PFSK-1 (cell line): ENCODE measurements at regions not wholly inside any gene's neighbourhood (a gene's known extent, or its start where the extent isn't known, plus 50 kb on each side); places are given as distances from the start of the nearest gene placed in this dataset.

ENCODE experiments used
- FOXP2 ChIP-seq: optimal IDR thresholded peaks from 2 replicates; pipeline ENCODE3; 2011; ENCODE audit warnings: borderline replicate concordance, control low read depth, inconsistent platforms; ENCODE audit not compliant: insufficient read depth; ENCODE audit errors: extremely low read length, extremely low read depth
- POLR2AphosphoS5 ChIP-seq: IDR thresholded peaks from 2 replicates; pipeline ENCODE4 v1.6.1; 2012; ENCODE audit warnings: low read depth, mild to moderate bottlenecking, control low read depth, low read length, moderate library complexity
- REST ChIP-seq, 2 experiments: IDR thresholded peaks; 2 replicates each; pipeline versions ENCODE4 v1.6.1 to v1.8.0; 2011 to 2012; ENCODE audit warnings: low read depth in 2 of 2, low read length in 2 of 2, control low read depth in 1 of 2, inconsistent platforms in 1 of 2, mild to moderate bottlenecking in 1 of 2, moderate library complexity in 1 of 2; ENCODE audit not compliant: insufficient read depth in 1 of 2
- SIN3A ChIP-seq: IDR thresholded peaks from 2 replicates; pipeline ENCODE4 v1.6.1; 2012; ENCODE audit warnings: mild to moderate bottlenecking, low read length, moderate library complexity, borderline replicate concordance; ENCODE audit not compliant: insufficient read depth
- TAF1 ChIP-seq: IDR thresholded peaks from 2 replicates; pipeline ENCODE4 v1.6.1; 2012; ENCODE audit warnings: low read length, control low read depth, borderline replicate concordance; ENCODE audit not compliant: insufficient read depth

- TF ChIP-seq REST (IDR thresholded peaks at IDR 0.05; ENCODE audit: insufficient read depth in 1 of 2, low read depth in 2 of 2, low read length in 2 of 2) (no peak), SIN3A (no peak), TAF1 (no peak), POLR2AphosphoS5 (no peak), FOXP2 (no peak)
Measured at GRCh38 chr5:21594566-21594965, 1258.6 kb downstream of the CDH12 start.

GRCh38 chr5:21593261-21593660, 1259.9 kb downstream of the CDH12 start:
- no peak for TF ChIP-seq FOXP2
- no peak for TF ChIP-seq TAF1
- no peak for TF ChIP-seq SIN3A
- no peak for TF ChIP-seq POLR2AphosphoS5
- TF ChIP-seq REST (IDR thresholded peaks at IDR 0.05; ENCODE audit: insufficient read depth in 1 of 2, low read depth in 2 of 2, low read length in 2 of 2), result no peak

DNA sequence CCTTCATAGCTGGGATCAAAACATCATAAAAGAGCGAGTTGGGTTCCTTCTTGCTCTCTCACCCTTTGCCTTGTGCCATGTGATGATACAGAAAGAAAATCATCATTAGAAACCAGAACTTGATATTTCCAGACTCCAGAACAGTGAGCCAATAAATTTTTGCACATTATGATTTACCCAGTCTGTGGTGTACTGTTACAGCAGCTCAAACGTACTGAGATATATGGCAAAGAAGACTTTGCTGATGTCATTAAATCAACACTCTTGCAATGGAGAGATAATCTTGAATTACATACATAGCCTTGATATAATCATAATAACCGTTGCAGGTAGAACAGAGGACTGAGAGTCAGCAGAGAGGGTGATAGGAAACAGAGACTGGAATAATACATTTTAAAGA, 1271.6 kb downstream of the CDH12 start:
- TF ChIP-seq TAF1 (no peak), POLR2AphosphoS5 (no peak), REST (IDR thresholded peaks at IDR 0.05; ENCODE audit: insufficient read depth in 1 of 2, low read depth in 2 of 2, low read length in 2 of 2) (no peak), FOXP2 (no peak), SIN3A (no peak)

DNA sequence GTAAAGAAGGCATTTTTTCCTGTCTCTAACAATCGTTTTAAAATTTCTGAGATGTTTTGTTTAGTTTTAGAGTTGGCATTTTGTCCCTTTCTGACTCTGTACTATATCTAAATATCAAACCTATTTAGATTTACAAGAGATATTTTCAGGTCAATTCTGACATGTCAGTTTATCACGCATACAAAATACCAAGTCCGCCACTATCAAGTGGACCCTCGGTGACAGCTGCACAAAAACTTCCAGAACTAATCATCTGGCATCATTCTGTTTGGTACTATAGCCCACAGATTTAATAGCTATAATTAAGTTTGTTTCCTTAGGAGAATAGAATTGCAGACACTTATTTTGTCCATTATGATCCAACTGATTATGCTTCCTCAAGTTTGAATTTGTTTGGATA, 1278.2 kb downstream of the CDH12 start:
- TF ChIP-seq TAF1 (no peak), POLR2AphosphoS5 (no peak), REST (IDR thresholded peaks at IDR 0.05; ENCODE audit: insufficient read depth in 1 of 2, low read depth in 2 of 2, low read length in 2 of 2) (no peak), SIN3A (no peak), FOXP2 (no peak)

- no peak for TF ChIP-seq POLR2AphosphoS5
- TF ChIP-seq TAF1, result no peak
- no peak for TF ChIP-seq REST (IDR thresholded peaks at IDR 0.05; ENCODE audit: insufficient read depth in 1 of 2, low read depth in 2 of 2, low read length in 2 of 2)
- no peak for TF ChIP-seq SIN3A
- no peak for TF ChIP-seq FOXP2
Measured at GRCh38 chr5:21574438-21574837, 1278.7 kb downstream of the CDH12 start.
